B cell (primary cell): ENCODE measurements at regions not wholly inside any gene's neighbourhood (a gene's known extent, or its start where the extent isn't known, plus 50 kb on each side); places are given as distances from the start of the nearest gene placed in this dataset.

ENCODE experiments used
- EZH2 ChIP-seq: IDR thresholded peaks from 2 replicates; pipeline ENCODE4 v1.6.1; 2012; ENCODE audit warnings: borderline replicate concordance, low read depth, mild to moderate bottlenecking, moderate library complexity, low read length; ENCODE audit not compliant: insufficient read depth, poor library complexity, severe bottlenecking
- TF ChIP-seq, protein P1 (sequence below): fragments of 200-600 bp; IDR thresholded peaks from one replicate; pipeline ENCODE4 v1.8.0; 2022; ENCODE audit warnings: antibody characterized with exemption, mild to moderate bottlenecking

DNA sequence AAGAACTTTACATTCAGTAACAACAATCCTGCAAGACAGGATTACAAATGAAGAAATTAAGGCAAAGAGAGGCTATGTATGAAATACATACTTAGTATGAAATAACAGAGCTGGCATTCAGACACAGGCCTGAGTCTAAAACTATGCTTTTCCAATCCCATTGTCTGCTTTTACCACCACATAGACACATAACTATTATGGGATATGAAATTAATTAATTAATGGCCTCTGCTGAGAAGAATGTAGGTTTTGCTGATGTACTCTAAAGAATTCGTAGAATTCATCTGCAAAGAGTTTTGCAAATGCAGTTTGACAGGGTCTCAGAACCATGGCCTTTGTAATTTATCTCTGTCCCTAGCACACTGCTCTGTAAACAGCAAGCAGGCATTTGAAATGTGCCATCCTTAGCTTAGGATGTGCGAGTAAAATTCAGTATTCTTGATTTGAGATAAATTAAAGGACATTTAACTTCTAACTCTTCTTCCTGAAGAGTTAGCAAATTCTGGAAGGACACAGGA lies 54.5 kb upstream of the BOC start:
- TF ChIP-seq, protein P1, sequence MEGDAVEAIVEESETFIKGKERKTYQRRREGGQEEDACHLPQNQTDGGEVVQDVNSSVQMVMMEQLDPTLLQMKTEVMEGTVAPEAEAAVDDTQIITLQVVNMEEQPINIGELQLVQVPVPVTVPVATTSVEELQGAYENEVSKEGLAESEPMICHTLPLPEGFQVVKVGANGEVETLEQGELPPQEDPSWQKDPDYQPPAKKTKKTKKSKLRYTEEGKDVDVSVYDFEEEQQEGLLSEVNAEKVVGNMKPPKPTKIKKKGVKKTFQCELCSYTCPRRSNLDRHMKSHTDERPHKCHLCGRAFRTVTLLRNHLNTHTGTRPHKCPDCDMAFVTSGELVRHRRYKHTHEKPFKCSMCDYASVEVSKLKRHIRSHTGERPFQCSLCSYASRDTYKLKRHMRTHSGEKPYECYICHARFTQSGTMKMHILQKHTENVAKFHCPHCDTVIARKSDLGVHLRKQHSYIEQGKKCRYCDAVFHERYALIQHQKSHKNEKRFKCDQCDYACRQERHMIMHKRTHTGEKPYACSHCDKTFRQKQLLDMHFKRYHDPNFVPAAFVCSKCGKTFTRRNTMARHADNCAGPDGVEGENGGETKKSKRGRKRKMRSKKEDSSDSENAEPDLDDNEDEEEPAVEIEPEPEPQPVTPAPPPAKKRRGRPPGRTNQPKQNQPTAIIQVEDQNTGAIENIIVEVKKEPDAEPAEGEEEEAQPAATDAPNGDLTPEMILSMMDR, result no peak
- no peak for TF ChIP-seq EZH2
